ENCODE measurements at regions not wholly inside any gene's neighbourhood (a gene's known extent, or its start where the extent isn't known, plus 50 kb on each side); places are given as distances from the start of the nearest gene placed in this dataset.
"Not testable (repeated sequence)": the region's sequence is repeated elsewhere in the genome, so short reads cannot be mapped to it uniquely, and the experiment has no call there.

- DNase-seq (ENCODE audit: low read depth), result no peak
Measured at GRCh38 chr4:107468812-107469211, 251.2 kb downstream of the PAPSS1 start.

DNA sequence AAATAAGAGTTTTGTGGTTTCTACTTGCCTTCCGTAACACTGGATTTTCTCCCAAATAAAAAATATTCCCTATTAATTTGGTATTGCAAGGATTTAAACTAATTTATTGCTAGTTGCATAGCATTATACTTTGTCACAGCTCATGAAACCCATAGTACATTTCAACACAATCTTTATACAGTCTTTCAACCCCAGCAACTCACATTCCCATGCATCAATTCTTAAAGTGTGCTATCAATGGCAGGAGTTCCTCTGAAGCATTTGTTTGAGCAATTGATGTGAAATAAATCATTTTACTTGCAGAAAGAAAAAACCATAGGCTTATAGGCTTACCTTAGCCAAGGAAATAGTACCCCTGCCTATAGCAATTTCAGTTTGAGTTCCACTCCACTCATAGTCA is 251.9 kb downstream of the PAPSS1 start:
- no peak for DNase-seq (ENCODE audit: low read depth)

DNA sequence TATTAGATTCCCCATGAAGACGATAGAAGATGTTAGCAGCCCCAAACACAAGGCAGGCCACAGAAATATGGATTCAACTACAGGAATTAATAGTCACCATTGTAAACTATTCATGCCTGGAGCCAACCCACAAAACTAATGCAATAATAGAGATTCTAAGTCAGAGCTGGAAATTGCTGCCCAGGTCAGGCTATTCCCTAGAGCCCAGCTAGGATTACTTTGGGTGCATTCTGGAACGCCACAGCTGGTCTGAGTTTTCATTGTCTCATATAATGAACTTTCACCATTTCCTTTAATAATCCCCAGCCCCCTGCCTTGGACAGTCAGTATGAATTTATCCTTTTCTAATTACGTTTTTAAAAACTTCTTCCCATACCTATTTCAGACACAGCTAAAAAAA is 252.6 kb downstream of the PAPSS1 start:
- DNase-seq (ENCODE audit: low read depth), result no peak

- DNase-seq (ENCODE audit: low read depth), result no peak
Measured at GRCh38 chr4:107458194-107458593, 261.8 kb downstream of the PAPSS1 start.

- no peak for DNase-seq (ENCODE audit: low read depth)
Measured at GRCh38 chr4:107453987-107454386, 266.0 kb downstream of the PAPSS1 start.

DNA sequence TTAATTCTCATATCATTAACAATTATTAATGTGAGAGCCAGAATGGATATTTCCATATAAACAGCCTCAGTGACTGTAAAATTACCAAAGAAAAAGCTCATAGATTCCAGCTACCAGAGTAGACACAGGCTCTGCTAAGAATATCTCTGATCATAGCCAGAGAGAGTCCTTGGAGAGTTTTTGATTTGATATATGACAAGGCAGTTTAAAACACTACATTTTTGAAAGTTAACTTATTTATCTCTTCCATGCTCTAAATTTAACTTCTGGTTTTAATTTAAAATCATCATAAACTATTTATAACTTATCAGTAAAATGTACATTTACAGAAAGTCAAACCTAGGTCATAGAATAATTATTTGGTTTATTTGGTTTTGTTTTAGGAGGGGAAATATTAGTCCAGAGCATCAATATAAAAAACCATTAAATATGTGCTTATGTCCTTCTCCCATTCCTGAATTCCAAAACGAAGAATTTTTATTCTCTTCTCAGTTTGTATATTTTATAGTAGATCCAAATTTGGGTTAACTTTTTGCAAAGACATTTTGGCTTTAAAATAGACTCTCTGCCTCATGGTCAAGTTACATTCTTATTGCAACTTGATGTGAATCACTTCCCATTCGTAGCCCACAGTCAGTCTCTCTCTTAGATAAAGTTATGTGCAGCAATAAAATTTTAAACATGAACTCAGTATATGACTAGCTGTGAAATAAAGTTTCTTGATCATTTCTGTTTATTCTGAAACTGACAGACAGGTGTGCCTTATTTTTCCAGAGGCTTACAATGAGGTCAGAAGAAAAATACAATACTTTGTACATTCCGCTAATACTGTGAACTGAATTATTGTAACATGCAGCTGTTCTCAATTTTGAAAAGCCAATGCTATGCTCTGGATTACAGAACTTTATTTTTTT is 267.1 kb downstream of the PAPSS1 start:
- no peak for DNase-seq (ENCODE audit: low read depth)

GRCh38 chr4:107449611-107450369 is 270.2 kb downstream of the PAPSS1 start:
- DNase-seq (ENCODE audit: low read depth), result peak; percentile 29

GRCh38 chr4:107442538-107443111 is 277.4 kb downstream of the PAPSS1 start:
- DNase-seq (ENCODE audit: low read depth), result no peak

DNA sequence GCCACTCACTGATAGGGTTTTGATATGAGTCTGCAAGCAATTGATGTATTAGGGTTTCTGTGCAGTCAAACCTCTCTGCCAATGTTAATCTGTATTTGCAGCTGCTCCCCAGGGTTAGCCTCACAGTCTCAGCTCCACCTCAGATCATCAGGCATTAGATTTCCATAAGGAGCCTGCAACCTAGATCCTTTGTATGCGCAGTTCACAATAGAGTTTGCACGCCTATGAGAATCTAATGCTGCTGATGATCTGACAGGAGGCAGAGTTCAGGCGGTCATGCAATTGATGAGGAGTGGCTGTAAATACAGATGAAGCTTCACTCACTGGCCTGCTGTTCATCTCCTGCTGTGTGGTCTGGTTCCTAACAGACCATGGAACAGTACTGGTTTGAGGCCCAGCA is 280.6 kb downstream of the PAPSS1 start:
- DNase-seq (ENCODE audit: low read depth), result no peak

- DNase-seq (ENCODE audit: low read depth), result not testable (repeated sequence)
Measured at GRCh38 chr4:107436471-107436870, 283.6 kb downstream of the PAPSS1 start.

- DNase-seq (ENCODE audit: low read depth), result no peak
Measured at GRCh38 chr4:107432451-107432850, 287.6 kb downstream of the PAPSS1 start.

GRCh38 chr4:107423677-107424405 is 296.2 kb downstream of the PAPSS1 start:
- no peak for DNase-seq (ENCODE audit: low read depth)

DNA sequence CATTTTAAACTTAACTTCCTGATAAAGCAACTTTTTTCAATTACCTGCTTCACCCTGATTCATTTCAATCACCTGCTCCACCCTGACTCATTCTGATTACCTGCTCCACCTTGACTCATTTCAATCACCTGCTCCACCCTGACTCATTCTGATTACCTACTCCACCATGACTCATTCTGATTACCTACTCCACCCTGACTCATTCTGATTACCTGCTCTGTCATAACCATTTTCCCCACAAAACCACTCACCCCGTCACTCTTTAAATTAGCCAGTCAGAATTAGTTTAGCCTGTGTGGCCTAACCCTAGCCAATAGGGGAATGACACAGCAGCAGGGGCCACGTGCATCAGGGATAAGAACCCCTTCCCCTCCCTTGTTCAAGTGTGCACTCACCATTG is 300.5 kb downstream of the PAPSS1 start:
- peak; percentile 7 for DNase-seq (ENCODE audit: low read depth)

DNA sequence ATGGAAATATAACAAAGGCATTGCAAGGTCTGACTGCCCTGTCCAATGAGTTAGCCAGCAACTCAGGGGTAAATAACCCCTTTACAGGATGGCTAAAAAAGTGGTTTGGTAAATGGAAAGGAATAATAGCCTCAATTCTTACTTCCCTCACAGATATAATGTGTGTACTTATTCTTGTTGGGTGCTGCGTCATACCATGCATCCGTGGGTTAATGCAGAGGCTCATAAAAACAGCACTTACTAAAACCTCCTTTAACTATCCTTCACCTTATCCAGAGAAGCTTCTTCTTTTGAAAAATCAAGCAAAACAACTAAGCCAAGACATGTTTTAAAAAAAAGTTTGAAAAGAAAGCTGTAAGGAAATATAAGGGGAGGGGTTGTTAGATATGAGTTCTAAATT is 301.0 kb downstream of the PAPSS1 start:
- DNase-seq (ENCODE audit: low read depth), result no peak

GRCh38 chr4:107415490-107415889 is 304.5 kb downstream of the PAPSS1 start:
- DNase-seq (ENCODE audit: low read depth), result not testable (repeated sequence)

DNA sequence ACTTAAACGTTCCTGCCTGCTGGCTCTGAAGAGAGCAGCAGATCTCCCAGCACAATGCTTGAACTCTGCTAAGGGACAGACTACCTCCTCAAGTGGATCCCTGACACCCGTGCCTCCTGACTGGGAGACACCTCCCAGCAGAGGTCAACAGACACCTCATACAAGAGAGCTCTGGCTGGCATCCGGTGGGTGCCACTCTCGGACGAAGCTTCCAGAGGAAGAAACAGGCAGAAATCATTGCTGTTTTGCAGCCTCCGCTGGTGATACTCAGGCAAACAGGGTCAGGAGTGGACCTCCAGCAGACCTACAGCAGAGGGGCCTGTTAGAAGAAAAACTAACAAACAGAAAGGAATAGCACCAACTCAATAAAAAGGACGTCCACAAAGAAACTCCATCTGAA is 310.2 kb downstream of the PAPSS1 start:
- DNase-seq (ENCODE audit: low read depth), result not testable (repeated sequence)

DNA sequence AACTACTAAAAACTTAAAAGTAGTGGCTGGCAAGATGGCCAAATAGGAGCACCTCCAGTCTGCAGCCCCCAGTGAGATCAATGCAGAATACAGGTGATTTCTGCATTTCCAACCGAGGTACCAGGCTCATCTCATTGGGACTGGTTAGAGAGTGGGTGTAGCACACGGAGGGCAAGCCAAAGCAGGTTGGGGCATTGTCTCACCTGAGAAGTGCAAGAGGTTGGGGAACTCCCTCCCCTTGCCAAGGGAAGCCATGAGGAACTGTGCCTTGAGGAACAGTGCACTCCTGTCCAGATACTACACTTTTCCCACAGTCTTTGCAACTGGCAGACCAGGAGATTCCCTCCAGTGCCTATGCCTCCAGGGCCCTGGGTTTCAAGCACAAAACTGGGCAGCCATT is 311.1 kb downstream of the PAPSS1 start:
- DNase-seq (ENCODE audit: low read depth), result no peak

DNA sequence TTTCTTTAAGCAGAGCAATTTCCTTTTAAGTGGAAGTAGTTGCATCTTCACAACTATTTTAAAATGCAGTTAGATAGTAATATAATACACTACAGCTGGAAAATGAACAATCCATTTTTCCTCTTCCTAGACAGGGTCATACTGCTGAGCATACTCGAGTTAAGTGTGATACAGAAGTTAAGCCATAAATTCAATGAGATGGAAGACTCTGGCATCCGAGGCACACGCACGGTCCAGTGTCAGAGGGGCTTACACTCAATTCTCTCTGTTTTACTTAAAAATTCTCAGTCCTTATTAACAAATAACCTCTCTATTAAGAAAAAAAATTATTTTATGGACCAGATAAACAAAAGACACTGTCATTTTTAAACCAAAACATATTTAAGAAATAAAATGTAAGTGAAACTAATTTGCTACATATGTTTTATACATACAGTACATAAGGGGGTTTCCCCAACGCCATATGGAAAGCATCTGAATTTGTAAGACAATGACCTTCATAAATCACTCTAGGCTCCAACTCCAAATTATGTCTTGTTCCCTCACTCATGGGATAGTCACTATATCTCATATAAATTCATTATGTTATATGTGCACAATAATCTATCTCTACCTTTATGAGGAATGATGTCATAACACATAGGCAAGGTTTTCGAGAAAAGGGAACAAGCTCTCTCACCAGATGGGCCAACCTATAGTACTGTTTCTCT is 315.3 kb downstream of the PAPSS1 start:
- no peak for DNase-seq (ENCODE audit: low read depth)

GRCh38 chr4:107402291-107402690 is 317.7 kb downstream of the PAPSS1 start:
- no peak for DNase-seq (ENCODE audit: low read depth)

DNA sequence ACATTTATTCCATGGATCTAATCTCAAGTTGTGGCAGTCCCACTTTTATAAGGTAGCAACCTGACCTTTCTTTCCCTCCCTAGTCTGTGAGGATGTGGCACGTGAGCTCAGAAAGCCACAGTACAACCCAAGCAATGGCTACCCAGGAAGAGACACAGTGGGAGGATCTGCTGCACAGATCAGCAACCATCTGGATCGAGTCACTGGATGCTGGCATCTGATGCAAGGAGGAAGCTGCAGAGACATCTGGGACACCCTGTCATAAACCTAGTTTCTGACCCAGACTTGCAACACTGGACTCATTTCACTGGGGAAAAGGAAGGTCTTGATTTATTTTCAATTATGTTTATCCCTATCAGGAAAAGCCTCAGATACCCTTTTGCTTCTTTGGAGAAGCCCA is 327.1 kb downstream of the PAPSS1 start:
- peak; percentile 3 for DNase-seq (ENCODE audit: low read depth)

GRCh38 chr4:107392380-107392779 is 327.7 kb downstream of the PAPSS1 start:
- DNase-seq (ENCODE audit: low read depth), result no peak
